Subcutaneous abdominal adipose tissue (tissue), 5 donors: ENCODE measurements at regions not wholly inside any gene's neighbourhood (a gene's known extent, or its start where the extent isn't known, plus 50 kb on each side); places are given as distances from the start of the nearest gene placed in this dataset.
A peak's percentile ranks its signal among the peaks of the same experiment; 100 is the strongest.
"Not testable (repeated sequence)": the region's sequence is repeated elsewhere in the genome, so short reads cannot be mapped to it uniquely, and the experiment has no call there.

Experiments
- H3K27ac ChIP-seq: one replicate; pipeline ENCODE4 v1.7.0; 2013; ENCODE audit warnings: low read depth, mild to moderate bottlenecking, inconsistent platforms, low read length, moderate library complexity
- H3K27me3 ChIP-seq, 5 donors: one replicate each; pipeline ENCODE4 v1.7.0; 2013; ENCODE audit warnings: low read length in 5 of 5, inconsistent platforms in 1 of 5; ENCODE audit not compliant: control insufficient read depth in 5 of 5, insufficient read depth in 4 of 5
- H3K36me3 ChIP-seq, 5 donors: one replicate each; pipeline ENCODE4 v1.7.0; 2013; ENCODE audit warnings: low read length in 5 of 5; ENCODE audit not compliant: control insufficient read depth in 5 of 5, insufficient read depth in 5 of 5
- H3K4me1 ChIP-seq, 5 donors: one replicate each; pipeline ENCODE4 v1.7.0; 2013; ENCODE audit warnings: low read length in 5 of 5, mild to moderate bottlenecking in 3 of 5, moderate library complexity in 1 of 5; ENCODE audit not compliant: control insufficient read depth in 5 of 5, insufficient read depth in 5 of 5
- H3K4me3 ChIP-seq, 5 donors: one replicate each; pipeline ENCODE4 v1.7.0; 2013; ENCODE audit warnings: low read length in 5 of 5, low read depth in 1 of 5
- H3K9ac ChIP-seq, 5 donors: one replicate each; pipeline ENCODE4 v1.7.0; 2013; ENCODE audit warnings: low read length in 5 of 5, mild to moderate bottlenecking in 4 of 5, moderate library complexity in 3 of 5
- H3K9me3 ChIP-seq, 5 donors: one replicate each; pipeline ENCODE4 v1.7.0; 2013; ENCODE audit warnings: low read length in 5 of 5; ENCODE audit not compliant: control insufficient read depth in 5 of 5
- donor health status: healthy.
- donor health status: healthy.
- donor health status: healthy.
- donor health status: healthy.
- donor health status: healthy.

GRCh38 chr16:52932321-52932720 is 120.4 kb downstream of the CHD9NB start:
- Histone ChIP-seq H3K9me3 (peaks cover 0 to 10% (median 5%) of the 10 kb centered on the region in 5 donors), H3K36me3 (no peaks in the 10 kb centered on the region), H3K9ac (no peak overlapping the region)

GRCh38 chr16:52929478-52930400 is 123.0 kb downstream of the CHD9NB start:
- no peaks in the 10 kb centered on the region for H3K4me1 ChIP-seq

More at GRCh38 chr16:52932321-52932720, 120.4 kb downstream of the CHD9NB start:
- Histone ChIP-seq H3K27ac (no peak overlapping the region), H3K4me3 (no peak overlapping the region), H3K4me1 (no peaks in the 10 kb centered on the region), H3K27me3 (no peaks in the 10 kb centered on the region)

GRCh38 chr16:52928955-52929354 is 123.7 kb downstream of the CHD9NB start:
- H3K9me3 ChIP-seq: peaks cover 0 to 10% (median 5%) of the 10 kb centered on the region in 5 donors
- H3K4me3 ChIP-seq: no peak overlapping the region
- no peak overlapping the region for H3K27ac ChIP-seq
- no peaks in the 10 kb centered on the region for H3K27me3 ChIP-seq
- no peaks in the 10 kb centered on the region for H3K4me1 ChIP-seq
- H3K9ac ChIP-seq: no peak overlapping the region
- no peaks in the 10 kb centered on the region for H3K36me3 ChIP-seq

More at GRCh38 chr16:52929478-52930400, 123.0 kb downstream of the CHD9NB start:
- Histone ChIP-seq H3K27me3 (no peaks in the 10 kb centered on the region), H3K9me3 (peaks cover 0 to 10% (median 5%) of the 10 kb centered on the region in 5 donors), H3K4me3 (no peak overlapping the region), H3K9ac (no peak overlapping the region), H3K27ac (no peak overlapping the region), H3K36me3 (no peaks in the 10 kb centered on the region)

GRCh38 chr16:52925143-52925542 is 127.6 kb downstream of the CHD9NB start:
- H3K36me3 ChIP-seq: no peaks in the 10 kb centered on the region
- H3K4me1 ChIP-seq: no peaks in the 10 kb centered on the region
- peaks cover 0 to 2% (median 0%) of the 10 kb centered on the region in 5 donors for H3K9me3 ChIP-seq
- H3K4me3 ChIP-seq: no peak overlapping the region
- no peak overlapping the region for H3K9ac ChIP-seq
- H3K27me3 ChIP-seq: no peaks in the 10 kb centered on the region
- H3K27ac ChIP-seq: no peak overlapping the region

- no peak overlapping the region for H3K27ac ChIP-seq
- H3K9ac ChIP-seq: no peak overlapping the region
- no peak overlapping the region for H3K4me3 ChIP-seq
- H3K9me3 ChIP-seq: no peaks in the 10 kb centered on the region
- H3K4me1 ChIP-seq: no peaks in the 10 kb centered on the region
- no peaks in the 10 kb centered on the region for H3K27me3 ChIP-seq
- H3K36me3 ChIP-seq: no peaks in the 10 kb centered on the region
Observed at GRCh38 chr16:52924162-52924561, 128.5 kb downstream of the CHD9NB start.

GRCh38 chr16:52921104-52921503 is 131.6 kb downstream of the CHD9NB start:
- H3K27ac ChIP-seq: no peak overlapping the region
- H3K36me3 ChIP-seq: no peaks in the 10 kb centered on the region
- H3K27me3 ChIP-seq: no peaks in the 10 kb centered on the region
- H3K4me3 ChIP-seq: no peak overlapping the region
- H3K9me3 ChIP-seq: peaks cover 0 to 2% (median 0%) of the 10 kb centered on the region in 5 donors
- no peaks in the 10 kb centered on the region for H3K4me1 ChIP-seq
- no peak overlapping the region for H3K9ac ChIP-seq

- Histone ChIP-seq H3K9ac (no peak overlapping the region), H3K27ac (no peak overlapping the region), H3K36me3 (no peaks in the 10 kb centered on the region), H3K27me3 (no peaks in the 10 kb centered on the region), H3K9me3 (peaks cover 0 to 2% (median 0%) of the 10 kb centered on the region in 5 donors), H3K4me1 (no peaks in the 10 kb centered on the region), H3K4me3 (no peak overlapping the region)
Observed at GRCh38 chr16:52920331-52920730, 132.4 kb downstream of the CHD9NB start.

GRCh38 chr16:52914428-52914827 is 138.3 kb downstream of the CHD9NB start:
- H3K9me3 ChIP-seq: peaks cover 0 to 2% (median 0%) of the 10 kb centered on the region in 5 donors
- no peaks in the 10 kb centered on the region for H3K4me1 ChIP-seq
- H3K36me3 ChIP-seq: no peaks in the 10 kb centered on the region
- H3K27me3 ChIP-seq: no peaks in the 10 kb centered on the region
- no peak overlapping the region for H3K4me3 ChIP-seq
- no peak overlapping the region for H3K27ac ChIP-seq
- H3K9ac ChIP-seq: no peak overlapping the region

GRCh38 chr16:52912565-52913173 is 140.0 kb downstream of the CHD9NB start:
- H3K36me3 ChIP-seq: no peaks in the 10 kb centered on the region
- H3K27me3 ChIP-seq: no peaks in the 10 kb centered on the region
- no peaks in the 10 kb centered on the region for H3K4me1 ChIP-seq
- no peaks in the 10 kb centered on the region for H3K9me3 ChIP-seq
- peak overlapping the region in 1 of 5 donors; percentile 26 for H3K9ac ChIP-seq
- no peak overlapping the region for H3K4me3 ChIP-seq
- no peak overlapping the region for H3K27ac ChIP-seq

GRCh38 chr16:52908057-52908456 is 144.6 kb downstream of the CHD9NB start:
- H3K36me3 ChIP-seq, H3K9me3 ChIP-seq, H3K9ac ChIP-seq, H3K4me1 ChIP-seq, H3K27me3 ChIP-seq, H3K4me3 ChIP-seq, H3K27ac ChIP-seq: not testable (repeated sequence)
